ENCODE measurements at regions not wholly inside any gene's neighbourhood (a gene's known extent, or its start where the extent isn't known, plus 50 kb on each side); places are given as distances from the start of the nearest gene placed in this dataset.

GRCh38 chr13:66200555-66200954 is 1029.6 kb downstream of the PCDH9 start:
- Histone ChIP-seq H3K4me3 (ENCODE audit: low read length) (no peak overlapping the region), H3K36me3 (ENCODE audit: insufficient read depth, low read length) (no peaks in the 10 kb centered on the region), H3K27ac (ENCODE audit: low read depth in 1 of 2, low read length in 2 of 2) (no peak overlapping the region), H3K9me3 (ENCODE audit: control insufficient read depth in 1 of 2, insufficient read depth in 1 of 2, low read length in 2 of 2) (peaks cover 0 to 4% of the 10 kb centered on the region in 2 experiments), H3K4me1 (ENCODE audit: insufficient read depth, low read length) (no peaks in the 10 kb centered on the region), H3K27me3 (ENCODE audit: control insufficient read depth in 1 of 2, insufficient read depth in 2 of 2, low read length in 2 of 2) (no peaks in the 10 kb centered on the region)
- ChIA-PET POLR2A (no interaction called here), CTCF (no interaction called here)
- intact Hi-C loops (cut with DNase I, micrococcal nuclease), result no loop called here
- Mint-ChIP-seq H3K36me3 (ENCODE audit: low read depth) (no peaks in the 10 kb centered on the region), H3K27me3 (no peaks in the 10 kb centered on the region), H3K27ac (no peak overlapping the region), H3K9me3 (peaks cover 2% of the 10 kb centered on the region), H3K4me1 (ENCODE audit: low read depth) (no peaks in the 10 kb centered on the region), H3K4me3 (no peak overlapping the region)
- ATAC-seq (ENCODE audit: poor library complexity) (no peak), DNase-seq (no peak)
- TF ChIP-seq CTCF (IDR thresholded peaks at IDR 0.05), result no peak

- DNase-seq, result no peak
- no peak overlapping the region for H3K4me3 ChIP-seq (ENCODE audit: low read length)
- peaks cover 7% of the 10 kb centered on the region for H3K9me3 Mint-ChIP-seq
- no peak for ATAC-seq (ENCODE audit: poor library complexity)
- H3K4me3 Mint-ChIP-seq, result no peak overlapping the region
- CTCF ChIA-PET, result no interaction called here
- no peaks in the 10 kb centered on the region for H3K4me1 Mint-ChIP-seq (ENCODE audit: low read depth)
- peaks cover 0 to 10% of the 10 kb centered on the region in 2 experiments for H3K9me3 ChIP-seq (ENCODE audit: control insufficient read depth in 1 of 2, insufficient read depth in 1 of 2, low read length in 2 of 2)
- no peaks in the 10 kb centered on the region for H3K4me1 ChIP-seq (ENCODE audit: insufficient read depth, low read length)
- H3K27ac Mint-ChIP-seq, result no peak overlapping the region
- POLR2A ChIA-PET, result no interaction called here
- H3K27me3 Mint-ChIP-seq, result no peaks in the 10 kb centered on the region
- H3K36me3 Mint-ChIP-seq (ENCODE audit: low read depth), result no peaks in the 10 kb centered on the region
- intact Hi-C loops (cut with DNase I, micrococcal nuclease), result no loop called here
- H3K27me3 ChIP-seq (ENCODE audit: control insufficient read depth in 1 of 2, insufficient read depth in 2 of 2, low read length in 2 of 2), result no peaks in the 10 kb centered on the region
- no peak overlapping the region for H3K27ac ChIP-seq (ENCODE audit: low read depth in 1 of 2, low read length in 2 of 2)
- no peak for TF ChIP-seq CTCF (IDR thresholded peaks at IDR 0.05)
- no peaks in the 10 kb centered on the region for H3K36me3 ChIP-seq (ENCODE audit: insufficient read depth, low read length)
These were observed 1034.9 kb downstream of the PCDH9 start for GRCh38 chr13:66195238-66195637.

- CTCF ChIA-PET, result no interaction called here
- H3K4me3 Mint-ChIP-seq, result no peak overlapping the region
- Histone ChIP-seq H3K4me1 (ENCODE audit: insufficient read depth, low read length) (no peaks in the 10 kb centered on the region), H3K9me3 (ENCODE audit: control insufficient read depth in 1 of 2, insufficient read depth in 1 of 2, low read length in 2 of 2) (peaks cover 0 to 5% of the 10 kb centered on the region in 2 experiments), H3K27ac (ENCODE audit: low read depth in 1 of 2, low read length in 2 of 2) (no peak overlapping the region), H3K36me3 (ENCODE audit: insufficient read depth, low read length) (no peaks in the 10 kb centered on the region), H3K4me3 (ENCODE audit: low read length) (no peak overlapping the region), H3K27me3 (ENCODE audit: control insufficient read depth in 1 of 2, insufficient read depth in 2 of 2, low read length in 2 of 2) (no peaks in the 10 kb centered on the region)
- intact Hi-C loops (cut with DNase I, micrococcal nuclease), result no loop called here
- TF ChIP-seq CTCF (IDR thresholded peaks at IDR 0.05), result no peak
- H3K27ac Mint-ChIP-seq, result no peak overlapping the region
- no peaks in the 10 kb centered on the region for H3K36me3 Mint-ChIP-seq (ENCODE audit: low read depth)
- no peaks in the 10 kb centered on the region for H3K27me3 Mint-ChIP-seq
- no peak for ATAC-seq (ENCODE audit: poor library complexity)
- DNase-seq, result no peak
- H3K4me1 Mint-ChIP-seq (ENCODE audit: low read depth), result no peaks in the 10 kb centered on the region
- POLR2A ChIA-PET, result no interaction called here
- peaks cover 8% of the 10 kb centered on the region for H3K9me3 Mint-ChIP-seq
These were observed 1040.2 kb downstream of the PCDH9 start for GRCh38 chr13:66189986-66190385.
